Transverse colon (tissue), 4 donors: ENCODE measurements at regions not wholly inside any gene's neighbourhood (a gene's known extent, or its start where the extent isn't known, plus 50 kb on each side); places are given as distances from the start of the nearest gene placed in this dataset.

Experiments used
- POLR2AphosphoS5 ChIP-seq, 3 donors: sonication (generic); formaldehyde crosslinking; IDR thresholded peaks; one replicate each; pipeline ENCODE4 v1.6.1; 2016; ENCODE audit warnings: antibody characterized with exemption in 3 of 3
- TF ChIP-seq, protein P1 (sequence below), 5 experiments: fragments of 200-600 bp in 3 of 5; fragments of 450-650 bp in 2 of 5; sonication (generic) in 3 of 5; IDR thresholded peaks; 1 replicate in 2 of 5; 2 replicates in 3 of 5; pipeline ENCODE4 v1.5.1; 2016 to 2017; ENCODE audit warnings: antibody characterized with exemption in 5 of 5, inconsistent platforms in 3 of 5, mild to moderate bottlenecking in 2 of 5, moderate library complexity in 1 of 5

DNA sequence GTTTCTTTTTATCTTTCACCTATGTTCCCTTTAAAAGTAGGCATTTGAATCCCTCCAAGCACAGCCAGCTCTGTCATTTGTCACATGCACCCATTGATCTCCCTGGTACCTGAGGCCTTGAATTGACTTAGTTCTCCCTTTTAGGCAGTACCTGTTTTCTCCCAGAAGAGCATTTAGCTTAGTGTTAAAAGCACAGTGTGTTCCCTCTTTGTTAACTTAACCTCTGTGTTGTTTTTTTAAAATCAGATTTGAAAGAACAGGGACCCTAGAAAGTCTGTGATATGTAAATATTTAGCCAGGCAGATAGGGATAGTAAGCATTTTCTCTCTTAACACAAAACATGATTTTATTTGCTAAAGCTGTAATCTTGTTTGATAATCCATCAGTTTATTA lies 113.8 kb upstream of the SPATA31D4 start:
- TF ChIP-seq, protein P1, sequence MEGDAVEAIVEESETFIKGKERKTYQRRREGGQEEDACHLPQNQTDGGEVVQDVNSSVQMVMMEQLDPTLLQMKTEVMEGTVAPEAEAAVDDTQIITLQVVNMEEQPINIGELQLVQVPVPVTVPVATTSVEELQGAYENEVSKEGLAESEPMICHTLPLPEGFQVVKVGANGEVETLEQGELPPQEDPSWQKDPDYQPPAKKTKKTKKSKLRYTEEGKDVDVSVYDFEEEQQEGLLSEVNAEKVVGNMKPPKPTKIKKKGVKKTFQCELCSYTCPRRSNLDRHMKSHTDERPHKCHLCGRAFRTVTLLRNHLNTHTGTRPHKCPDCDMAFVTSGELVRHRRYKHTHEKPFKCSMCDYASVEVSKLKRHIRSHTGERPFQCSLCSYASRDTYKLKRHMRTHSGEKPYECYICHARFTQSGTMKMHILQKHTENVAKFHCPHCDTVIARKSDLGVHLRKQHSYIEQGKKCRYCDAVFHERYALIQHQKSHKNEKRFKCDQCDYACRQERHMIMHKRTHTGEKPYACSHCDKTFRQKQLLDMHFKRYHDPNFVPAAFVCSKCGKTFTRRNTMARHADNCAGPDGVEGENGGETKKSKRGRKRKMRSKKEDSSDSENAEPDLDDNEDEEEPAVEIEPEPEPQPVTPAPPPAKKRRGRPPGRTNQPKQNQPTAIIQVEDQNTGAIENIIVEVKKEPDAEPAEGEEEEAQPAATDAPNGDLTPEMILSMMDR (IDR thresholded peaks at IDR 0.05): no peak
- TF ChIP-seq POLR2AphosphoS5 (IDR thresholded peaks at IDR 0.05): no peak
